SK-N-SH (cell line): ENCODE measurements at regions not wholly inside any gene's neighbourhood (a gene's known extent, or its start where the extent isn't known, plus 50 kb on each side); places are given as distances from the start of the nearest gene placed in this dataset.

Experiments used
- CTCF ChIA-PET: fragments of 300-600, 350-600 bp; formaldehyde crosslinking; extraction: SDS; loops from one replicate; lab custom pipeline; 2021; lab: Yijun Ruan, JAX
- POLR2A ChIA-PET: fragments of 350-600 bp; sonication (Branson Sonifier 250); formaldehyde crosslinking; extraction: SDS; loops from one replicate; lab custom pipeline; 2020; ENCODE audit warnings: antibody characterized with exemption, inconsistent platforms; lab: Yijun Ruan, JAX
- DNase-seq: peaks from one replicate; pipeline ENCODE4 v3.0.0; 2012
- H2AFZ ChIP-seq: fragments of 200-600 bp; sonication (generic); 2 replicates; pipeline ENCODE4 v1.8.1; 2016; ENCODE audit warnings: antibody characterized with exemption, mild to moderate bottlenecking, low read depth
- H3F3A ChIP-seq: fragments of 200-600 bp; sonication (generic); replicated peaks from 2 replicates; pipeline ENCODE3; 2016; ENCODE audit warnings: antibody characterized with exemption, mild to moderate bottlenecking; ENCODE audit not compliant: insufficient read depth
- H3K27ac ChIP-seq, 2 experiments: fragments of 200-500 bp in 1 of 2; fragments of 200-600 bp in 1 of 2; sonication (Bioruptor generic) in 1 of 2; sonication (generic), shearing (Covaris generic) in 1 of 2; 2 replicates each; pipeline versions ENCODE4 v1.5.1 to v1.6.1; 2014 to 2016; ENCODE audit warnings: low read depth in 2 of 2, inconsistent platforms in 1 of 2, low read length in 1 of 2, mild to moderate bottlenecking in 1 of 2, mixed read lengths in 1 of 2
- H3K27me3 ChIP-seq: fragments of 200-600 bp; sonication (generic), shearing (Covaris generic); 2 replicates; pipeline ENCODE4 v1.6.1; 2016; ENCODE audit warnings: mixed run types; ENCODE audit not compliant: insufficient read depth
- H3K36me3 ChIP-seq, 2 experiments: fragments of 200-500 bp in 1 of 2; fragments of 200-600 bp in 1 of 2; sonication (Bioruptor generic) in 1 of 2; sonication (generic) in 1 of 2; replicated peaks in 1 of 2; 2 replicates each; pipeline versions ENCODE3 to v1.5.1; 2014 to 2016; ENCODE audit warnings: low read length in 1 of 2, mild to moderate bottlenecking in 1 of 2; ENCODE audit not compliant: insufficient read depth in 2 of 2, control insufficient read depth in 1 of 2
- H3K4me1 ChIP-seq, 2 experiments: fragments of 200-500 bp in 1 of 2; fragments of 200-600 bp in 1 of 2; sonication (Bioruptor generic) in 1 of 2; sonication (generic), shearing (Covaris generic) in 1 of 2; 2 replicates each; pipeline versions ENCODE4 v1.5.1 to v1.6.1; 2014 to 2016; ENCODE audit warnings: low read depth in 1 of 2, low read length in 1 of 2, mixed run types in 1 of 2; ENCODE audit not compliant: insufficient read depth in 2 of 2, control insufficient read depth in 1 of 2
- H3K4me2 ChIP-seq: fragments of 200-600 bp; sonication (generic), shearing (Covaris generic); 2 replicates; pipeline ENCODE4 v1.6.1; 2017; ENCODE audit warnings: mixed run types
- H3K4me3 ChIP-seq, 2 experiments: fragments of 200-500 bp in 1 of 2; fragments of 200-600 bp in 1 of 2; sonication (Bioruptor generic) in 1 of 2; sonication (generic), shearing (Covaris generic) in 1 of 2; 2 replicates each; pipeline versions ENCODE4 v1.5.1 to v1.8.1; 2014 to 2016; ENCODE audit warnings: low read depth in 2 of 2, inconsistent platforms in 1 of 2, low read length in 1 of 2, mild to moderate bottlenecking in 1 of 2, mixed read lengths in 1 of 2, moderate library complexity in 1 of 2
- H3K79me2 ChIP-seq: fragments of 200-600 bp; sonication (generic); 2 replicates; pipeline ENCODE4 v1.8.1; 2017; ENCODE audit warnings: mild to moderate bottlenecking; ENCODE audit not compliant: insufficient read depth
- H3K9ac ChIP-seq: fragments of 200-600 bp; sonication (generic); 2 replicates; pipeline ENCODE4 v1.6.1; 2017; ENCODE audit warnings: mixed run types
- H3K9me2 ChIP-seq: fragments of 200-600 bp; sonication (generic); 2 replicates; pipeline ENCODE4 v1.6.1; 2017; ENCODE audit warnings: mixed run types
- H3K9me3 ChIP-seq: fragments of 200-600 bp; sonication (generic); 2 replicates; pipeline ENCODE4 v1.6.1; 2017; ENCODE audit warnings: mixed run types, mild to moderate bottlenecking, moderate library complexity
- H4K20me1 ChIP-seq: fragments of 200-600 bp; sonication (generic); 2 replicates; pipeline ENCODE4 v1.6.1; 2017; ENCODE audit warnings: mild to moderate bottlenecking, mixed run types; ENCODE audit not compliant: insufficient read depth
- CHD2 ChIP-seq: fragments of 150-350 bp; IDR thresholded peaks from 2 replicates; pipeline ENCODE4 v1.6.1; 2018; ENCODE audit warnings: low read length; ENCODE audit not compliant: partially characterized antibody
- CTCF ChIP-seq: fragments of 200-600 bp; sonication (generic); IDR thresholded peaks from 2 replicates; pipeline ENCODE4 v1.6.1; 2017; ENCODE audit warnings: antibody characterized with exemption, mild to moderate bottlenecking, moderate library complexity
- ELF1 ChIP-seq: IDR thresholded peaks from 2 replicates; pipeline ENCODE4 v1.4.0; 2012
- FOXJ3 ChIP-seq: sonication (generic); formaldehyde crosslinking; IDR thresholded peaks from 2 replicates; pipeline ENCODE4 v1.5.1; 2020; ENCODE audit warnings: mild to moderate bottlenecking, missing genetic modification reagents
- FOXM1 ChIP-seq: IDR thresholded peaks from 2 replicates; pipeline ENCODE4 v1.4.0; 2012; ENCODE audit warnings: low read depth, mild to moderate bottlenecking
- GABPA ChIP-seq: IDR thresholded peaks from 2 replicates; pipeline ENCODE4 v1.4.0; 2012; ENCODE audit warnings: low read depth, mild to moderate bottlenecking
- GATA2 ChIP-seq: sonication (generic); formaldehyde crosslinking; IDR thresholded peaks from 2 replicates; pipeline ENCODE4 v1.5.0; 2020; ENCODE audit warnings: mild to moderate bottlenecking, missing genetic modification reagents
- IRF3 ChIP-seq: fragments of 150-350 bp; IDR thresholded peaks from 2 replicates; pipeline ENCODE4 v1.6.1; 2016; ENCODE audit warnings: mild to moderate bottlenecking, low read depth, low read length
- MEF2A ChIP-seq: IDR thresholded peaks from 2 replicates; pipeline ENCODE4 v1.4.0; 2012; ENCODE audit warnings: low read depth, borderline replicate concordance
- REST ChIP-seq: IDR thresholded peaks from 2 replicates; pipeline ENCODE4 v1.6.1; 2012; ENCODE audit warnings: mild to moderate bottlenecking, low read depth, low read length, moderate library complexity
- SIN3A ChIP-seq: IDR thresholded peaks from 2 replicates; pipeline ENCODE4 v1.6.1; 2012; ENCODE audit warnings: low read depth, mild to moderate bottlenecking, low read length, moderate library complexity, borderline replicate concordance
- TCF12 ChIP-seq: IDR thresholded peaks from 2 replicates; pipeline ENCODE4 v1.4.0; 2012
- USF2 ChIP-seq: fragments of 150-350 bp; IDR thresholded peaks from 2 replicates; pipeline ENCODE4 v1.6.1; 2017; ENCODE audit warnings: antibody characterized with exemption, low read length, low read depth, borderline replicate concordance
- YY1 ChIP-seq: IDR thresholded peaks from 2 replicates; pipeline ENCODE4 v1.4.0; 2012; ENCODE audit warnings: low read depth, mild to moderate bottlenecking
- WGBS: methylation state at CpG from one replicate; pipeline ENCODE4 v1.1.6; 2017; ENCODE audit warnings: low lambda C conversion rate; 5-methylcytosine and 5-hydroxymethylcytosine counted together

- CTCF ChIA-PET, result no interaction called here
- no peak overlapping the region for H3K9ac ChIP-seq
- H3K9me2 ChIP-seq, result no peaks in the 10 kb centered on the region
- no peak for TF ChIP-seq MEF2A
- no peak for TF ChIP-seq CHD2
- no peak for TF ChIP-seq GATA2 (CRISPR knock-in tag)
- no peak for TF ChIP-seq CTCF
- TF ChIP-seq FOXM1, result no peak
- no peak for TF ChIP-seq TCF12
- TF ChIP-seq FOXJ3 (CRISPR knock-in tag), result no peak
- TF ChIP-seq SIN3A, result no peak
- TF ChIP-seq YY1, result no peak
- H3K4me1 ChIP-seq, result no peaks in the 10 kb centered on the region
- no peaks in the 10 kb centered on the region for H3K79me2 ChIP-seq
- no peaks in the 10 kb centered on the region for H3K27me3 ChIP-seq
- WGBS, result 8% methylated on average over 3 of the region's 3 CpGs
- no peak overlapping the region for H3K27ac ChIP-seq
- H2AFZ ChIP-seq, result no peak overlapping the region
- H3K9me3 ChIP-seq, result no peaks in the 10 kb centered on the region
- DNase-seq, result no peak
- no peaks in the 10 kb centered on the region for H3F3A ChIP-seq
- no peaks in the 10 kb centered on the region for H4K20me1 ChIP-seq
- no peak overlapping the region for H3K4me2 ChIP-seq
- POLR2A ChIA-PET, result no interaction called here
- no peaks in the 10 kb centered on the region for H3K36me3 ChIP-seq
- no peak overlapping the region for H3K4me3 ChIP-seq
Measured at GRCh38 chr2:52128081-52128480, 1096.1 kb upstream of the NRXN1 start.

DNA sequence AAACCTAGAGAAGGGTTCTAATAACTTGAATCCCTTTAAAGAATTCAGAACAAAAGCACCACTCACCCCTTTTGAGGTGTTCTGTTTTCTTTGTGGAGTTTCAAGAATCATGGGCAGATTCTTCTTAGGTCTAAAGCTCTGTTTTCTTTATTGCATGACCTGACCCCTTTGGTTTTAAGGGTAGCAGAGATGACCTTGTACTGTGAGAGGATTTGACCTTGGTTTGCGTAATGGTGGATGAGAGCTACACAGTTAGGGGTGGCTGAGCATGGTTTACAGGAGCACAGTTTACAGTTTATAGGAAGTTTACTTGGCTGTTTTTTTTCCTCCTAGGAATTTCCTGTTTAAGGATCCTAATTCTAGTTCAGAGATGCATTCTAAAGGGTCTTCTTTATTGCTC, 1095.6 kb upstream of the NRXN1 start:
- Histone ChIP-seq H3F3A (no peaks in the 10 kb centered on the region), H3K79me2 (no peaks in the 10 kb centered on the region), H2AFZ (no peak overlapping the region), H3K36me3 (no peaks in the 10 kb centered on the region), H4K20me1 (no peaks in the 10 kb centered on the region), H3K4me2 (no peak overlapping the region), H3K4me3 (no peak overlapping the region), H3K27ac (no peak overlapping the region), H3K9me3 (no peaks in the 10 kb centered on the region), H3K4me1 (no peaks in the 10 kb centered on the region), H3K9ac (no peak overlapping the region), H3K9me2 (no peaks in the 10 kb centered on the region), H3K27me3 (no peaks in the 10 kb centered on the region)
- CTCF ChIA-PET, result no interaction called here
- 80% methylated on average over 1 of the region's 1 CpG for WGBS
- DNase-seq, result no peak
- no peak for TF ChIP-seq REST
- TF ChIP-seq CHD2, result no peak
- TF ChIP-seq TCF12, result no peak
- no peak for TF ChIP-seq ELF1
- TF ChIP-seq USF2, result no peak
- TF ChIP-seq GABPA, result no peak
- no peak for TF ChIP-seq FOXJ3 (CRISPR knock-in tag)
- no peak for TF ChIP-seq IRF3
- TF ChIP-seq FOXM1, result no peak
- POLR2A ChIA-PET, result no interaction called here
